HG03175 (cell line): ENCODE measurements at regions not wholly inside any gene's neighbourhood (a gene's known extent, or its start where the extent isn't known, plus 50 kb on each side); places are given as distances from the start of the nearest gene placed in this dataset.

ENCODE experiments used
- ATAC-seq: cut with Tn5 transposase; IDR thresholded peaks from one replicate; pipeline ENCODE4 v1.9.1; 2021; ENCODE audit warnings: mild to moderate bottlenecking, moderate library complexity; ENCODE audit not compliant: unreplicated experiment

- no peak for ATAC-seq
Measured at GRCh38 chr21:31503467-31503866, 156.0 kb upstream of the SOD1 start.

GRCh38 chr21:31502537-31503143, 156.9 kb upstream of the SOD1 start:
- ATAC-seq, result no peak

- no peak for ATAC-seq
Measured at GRCh38 chr21:31501926-31502325, 157.6 kb upstream of the SOD1 start.

GRCh38 chr21:31500982-31501381, 156.9 kb upstream of the TIAM1 start:
- ATAC-seq, result no peak

GRCh38 chr21:31500071-31500470, 156.0 kb upstream of the TIAM1 start:
- ATAC-seq, result no peak

- no peak for ATAC-seq
Measured at GRCh38 chr21:31498985-31499384, 154.9 kb upstream of the TIAM1 start.

- no peak for ATAC-seq
Measured at GRCh38 chr21:31497914-31498313, 153.9 kb upstream of the TIAM1 start.

DNA sequence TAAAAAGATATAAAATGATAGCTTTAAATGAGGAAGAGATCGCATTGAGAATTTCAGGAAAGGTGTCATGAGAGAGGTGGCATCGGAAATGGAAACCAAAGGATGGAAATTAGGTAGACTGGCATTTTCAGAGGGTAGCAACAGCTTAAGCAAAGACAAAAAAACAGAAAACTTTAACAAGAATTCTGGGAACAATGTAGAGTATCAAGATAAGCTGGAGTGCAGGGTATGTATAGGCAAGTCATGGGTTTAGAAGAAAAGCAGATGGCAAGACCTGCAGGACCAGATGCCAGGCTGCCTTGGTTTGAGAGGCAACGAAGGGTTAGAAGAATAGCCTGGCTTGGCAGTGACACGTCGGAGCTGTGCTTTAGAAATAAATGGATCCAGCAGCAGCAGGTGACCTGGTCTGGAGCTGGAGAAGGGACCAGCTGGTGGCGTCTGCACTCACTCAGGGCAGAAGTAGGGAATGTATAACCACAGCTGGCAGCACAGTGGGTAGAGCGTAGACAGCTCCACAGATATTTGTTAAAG, 149.4 kb upstream of the TIAM1 start:
- ATAC-seq, result no peak

DNA sequence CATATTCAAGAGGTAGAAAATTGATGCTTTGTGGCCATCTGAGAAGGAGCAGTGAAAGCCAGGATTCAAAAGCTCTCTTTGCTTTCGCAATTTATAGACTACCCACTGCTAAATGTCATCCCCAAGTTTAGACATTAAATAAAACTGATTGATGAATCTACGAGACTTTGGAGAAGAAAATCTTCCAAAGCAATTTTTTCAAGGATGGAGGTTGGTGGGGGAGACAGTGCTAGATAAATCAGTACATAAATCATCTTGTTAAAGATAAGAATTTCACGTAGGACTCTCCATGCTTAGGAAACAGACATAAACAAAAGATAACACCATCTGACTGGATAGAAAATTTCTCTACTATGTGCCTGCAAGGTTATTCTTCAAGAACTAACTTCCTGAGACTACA, 147.6 kb upstream of the TIAM1 start:
- ATAC-seq, result no peak

- ATAC-seq, result no peak
Measured at GRCh38 chr21:31490443-31490842, 146.4 kb upstream of the TIAM1 start.

DNA sequence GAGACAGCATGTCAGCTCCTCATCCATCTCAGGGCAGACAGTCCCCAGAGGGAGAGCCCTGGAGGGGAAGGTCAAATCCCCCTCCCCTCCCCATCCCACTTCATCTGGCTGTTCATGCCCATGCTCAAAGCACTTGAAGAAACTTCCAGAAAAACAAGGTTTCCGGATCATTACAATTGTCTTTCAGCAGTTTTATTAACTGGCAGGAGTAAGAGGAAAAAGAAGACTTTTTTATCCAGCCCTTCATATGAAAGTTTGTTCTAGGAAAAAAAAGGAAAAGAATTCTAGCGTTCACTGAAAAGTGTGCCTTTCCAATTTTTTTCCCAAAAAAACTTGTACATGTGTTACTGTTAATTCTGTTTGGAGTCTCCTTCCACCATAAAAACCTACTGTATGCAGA, 145.7 kb upstream of the TIAM1 start:
- no peak for ATAC-seq

DNA sequence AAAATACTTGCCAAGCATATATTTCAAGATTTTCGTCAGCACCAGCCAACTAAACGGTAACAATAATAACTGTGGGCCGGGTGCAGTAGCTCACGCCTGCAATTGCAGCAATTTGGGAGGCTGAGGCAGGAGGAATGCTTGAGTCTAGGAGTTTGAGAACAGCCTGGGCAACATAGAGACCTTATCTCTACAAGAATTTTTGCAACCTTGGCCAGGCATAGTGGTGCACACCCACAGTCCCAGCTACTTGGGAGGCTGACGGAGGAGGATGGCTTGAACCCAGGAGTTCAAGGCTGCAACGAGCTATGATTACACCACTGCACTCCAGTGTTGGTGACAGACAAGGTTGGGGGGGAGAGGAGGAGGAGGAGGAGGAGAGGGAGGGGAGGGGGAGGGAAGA, 145.0 kb upstream of the TIAM1 start:
- no peak for ATAC-seq

- ATAC-seq, result no peak
Measured at GRCh38 chr21:31484219-31484618, 140.2 kb upstream of the TIAM1 start.

- no peak for ATAC-seq
Measured at GRCh38 chr21:31483146-31483545, 139.1 kb upstream of the TIAM1 start.

DNA sequence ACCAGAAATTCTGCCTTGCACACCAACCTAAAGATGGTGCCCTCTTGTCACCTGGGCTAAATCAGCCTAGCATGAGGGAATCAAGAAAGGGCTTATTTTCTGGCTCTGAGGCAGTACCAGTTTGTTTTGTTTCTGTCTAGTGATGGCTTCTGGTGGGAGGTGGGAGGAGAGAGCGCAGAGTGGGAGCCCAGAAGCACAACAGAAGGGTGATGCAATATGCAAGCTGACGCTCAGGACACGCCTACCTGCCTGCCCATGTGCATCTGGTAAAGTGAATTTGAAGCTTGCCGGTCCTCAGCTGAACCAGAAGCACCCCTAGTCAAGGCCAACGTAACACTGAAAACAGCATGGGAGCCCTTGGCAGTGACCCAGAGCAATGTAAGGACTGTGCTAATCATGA, 138.4 kb upstream of the TIAM1 start:
- ATAC-seq, result no peak

- no peak for ATAC-seq
Measured at GRCh38 chr21:31480228-31480627, 136.2 kb upstream of the TIAM1 start.

GRCh38 chr21:31479714-31480113, 135.7 kb upstream of the TIAM1 start:
- no peak for ATAC-seq

DNA sequence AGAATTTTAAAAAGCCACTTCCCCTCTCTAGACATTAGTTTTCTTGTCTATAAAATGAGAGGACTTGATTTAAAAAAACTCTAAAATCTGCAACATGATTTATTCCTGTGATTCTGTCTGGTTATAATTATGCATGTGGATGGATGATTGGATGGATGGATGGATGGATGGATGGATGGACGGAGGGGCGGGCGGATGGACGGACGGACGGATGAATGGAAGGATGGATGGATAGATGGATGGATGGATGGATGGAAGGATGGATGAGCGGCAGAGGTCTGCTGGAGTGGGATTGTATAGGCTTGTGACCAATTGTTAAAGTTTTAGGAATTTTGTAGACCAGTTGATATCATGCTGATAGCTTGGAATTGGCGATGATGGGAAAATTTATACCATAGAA, 135.2 kb upstream of the TIAM1 start:
- ATAC-seq, result no peak

- ATAC-seq, result no peak
Measured at GRCh38 chr21:31476263-31477022, 132.4 kb upstream of the TIAM1 start.

DNA sequence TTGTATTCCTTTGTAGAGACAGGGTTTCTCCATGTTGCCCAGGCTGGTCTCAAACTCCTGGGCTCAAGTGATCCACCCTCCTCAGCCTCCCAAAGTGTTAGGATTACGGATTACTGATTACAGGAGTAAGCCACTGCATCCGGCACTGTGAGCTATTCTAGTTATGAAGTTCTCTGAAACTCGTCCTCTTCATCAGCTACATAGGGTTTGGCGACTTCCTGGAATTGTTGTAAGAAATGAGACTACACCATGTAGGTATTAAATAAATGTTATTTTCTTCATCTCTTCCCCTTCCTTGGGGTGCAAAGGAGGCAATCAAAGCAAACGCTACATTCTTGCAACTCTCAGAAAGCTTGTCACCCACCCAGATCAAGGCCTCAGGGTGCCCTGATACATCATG, 131.2 kb upstream of the TIAM1 start:
- no peak for ATAC-seq

DNA sequence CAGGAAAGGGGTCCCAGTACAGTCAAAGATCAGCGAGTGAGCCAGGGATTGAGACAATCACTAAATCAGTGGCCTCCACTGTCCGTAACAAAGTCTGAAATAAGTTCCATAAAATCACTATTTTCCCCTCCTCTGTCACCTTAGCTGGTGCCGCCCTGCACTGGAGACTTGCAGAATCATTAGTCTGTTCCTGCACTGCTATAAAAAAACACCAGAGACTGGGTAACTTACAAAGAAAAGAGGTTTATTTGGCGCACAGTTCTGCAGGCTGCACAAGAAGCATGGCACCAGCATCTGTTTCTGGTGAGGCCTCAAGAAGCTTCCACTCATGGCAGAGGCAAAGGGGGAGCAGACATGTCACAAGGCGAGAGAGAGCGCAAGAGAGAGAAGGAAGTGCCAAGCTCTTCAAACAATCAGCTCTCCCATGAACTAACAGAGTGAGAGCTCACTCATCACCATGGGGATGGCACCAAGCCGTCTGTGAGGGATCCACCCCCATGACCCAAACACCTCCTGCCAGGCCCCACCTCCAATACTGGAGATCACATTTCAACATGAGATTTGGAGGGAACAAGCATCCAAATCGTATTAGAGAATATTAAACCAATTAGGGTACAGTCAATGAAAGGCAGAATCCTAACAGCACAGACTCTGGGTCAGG, 129.8 kb upstream of the TIAM1 start:
- ATAC-seq, result no peak

- no peak for ATAC-seq
Measured at GRCh38 chr21:31471865-31472264, 127.8 kb upstream of the TIAM1 start.
